Ishikawa (cell line): ENCODE measurements at regions not wholly inside any gene's neighbourhood (a gene's known extent, or its start where the extent isn't known, plus 50 kb on each side); places are given as distances from the start of the nearest gene placed in this dataset.

Experiments used
- EP300 ChIP-seq: IDR thresholded peaks from 2 replicates; pipeline ENCODE4 v1.6.1; 2012; ENCODE audit warnings: borderline replicate concordance
- RAD21 ChIP-seq: IDR thresholded peaks from 2 replicates; pipeline ENCODE4 v1.6.1; 2012; ENCODE audit warnings: low read depth

DNA sequence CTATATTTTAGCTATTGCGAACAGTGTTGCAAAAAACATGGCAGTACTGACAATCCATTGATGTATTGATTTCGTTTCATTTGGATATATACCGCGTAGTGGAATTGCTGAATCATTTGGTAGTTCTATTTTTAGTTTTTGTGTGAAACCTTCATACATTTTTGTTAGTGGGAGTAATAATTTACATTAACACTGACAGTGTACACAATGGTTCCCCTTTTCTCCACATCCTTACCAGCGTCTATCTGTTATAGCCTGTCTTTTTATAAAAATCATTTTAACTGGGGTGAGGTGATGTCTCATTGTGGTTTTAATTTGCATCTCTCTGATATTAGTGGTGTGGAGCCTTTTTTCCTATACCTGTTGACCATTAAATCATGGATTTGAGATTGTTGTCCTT lies 392.4 kb upstream of the ALCAM start:
- TF ChIP-seq EP300, result no peak
- no peak for TF ChIP-seq RAD21
